ENCODE measurements at regions not wholly inside any gene's neighbourhood (a gene's known extent, or its start where the extent isn't known, plus 50 kb on each side); places are given as distances from the start of the nearest gene placed in this dataset.
A peak's percentile ranks its signal among the peaks of the same experiment; 100 is the strongest.
"Not testable (repeated sequence)": the region's sequence is repeated elsewhere in the genome, so short reads cannot be mapped to it uniquely, and the experiment has no call there.

GRCh38 chr18:39225373-39225772 lies 1659.8 kb upstream of the CELF4 start:
- no peak for DNase-seq (ENCODE audit: low spot score)

GRCh38 chr18:39223283-39223682 lies 1657.7 kb upstream of the CELF4 start:
- DNase-seq (ENCODE audit: low spot score), result no peak

- DNase-seq (ENCODE audit: low spot score), result no peak
These were observed 1650.3 kb upstream of the CELF4 start for GRCh38 chr18:39215920-39216319.

GRCh38 chr18:39211461-39211860 lies 1645.9 kb upstream of the CELF4 start:
- no peak for DNase-seq (ENCODE audit: low spot score)

GRCh38 chr18:39209173-39209572 lies 1643.6 kb upstream of the CELF4 start:
- no peak for DNase-seq (ENCODE audit: low spot score)

GRCh38 chr18:39208729-39209128 lies 1643.1 kb upstream of the CELF4 start:
- DNase-seq (ENCODE audit: low spot score), result no peak

GRCh38 chr18:39208190-39208589 lies 1642.6 kb upstream of the CELF4 start:
- DNase-seq (ENCODE audit: low spot score), result no peak

GRCh38 chr18:39206398-39207103 lies 1641.0 kb upstream of the CELF4 start:
- not testable (repeated sequence) for DNase-seq (ENCODE audit: low spot score)

GRCh38 chr18:39205565-39206195 lies 1640.1 kb upstream of the CELF4 start:
- DNase-seq (ENCODE audit: low spot score), result no peak

- no peak for DNase-seq (ENCODE audit: low spot score)
These were observed 1634.6 kb upstream of the CELF4 start for GRCh38 chr18:39200153-39200552.

- no peak for DNase-seq (ENCODE audit: low spot score)
These were observed 1633.7 kb upstream of the CELF4 start for GRCh38 chr18:39199231-39199855.

GRCh38 chr18:39198376-39198775 lies 1632.8 kb upstream of the CELF4 start:
- peak; percentile 2 for DNase-seq (ENCODE audit: low spot score)

- DNase-seq (ENCODE audit: low spot score), result no peak
These were observed 1626.3 kb upstream of the CELF4 start for GRCh38 chr18:39191931-39192330.

- no peak for DNase-seq (ENCODE audit: low spot score)
These were observed 1625.5 kb upstream of the CELF4 start for GRCh38 chr18:39191058-39191457.

GRCh38 chr18:39190508-39190907 lies 1624.9 kb upstream of the CELF4 start:
- no peak for DNase-seq (ENCODE audit: low spot score)

GRCh38 chr18:39188278-39188677 lies 1622.7 kb upstream of the CELF4 start:
- no peak for DNase-seq (ENCODE audit: low spot score)

GRCh38 chr18:39186008-39186407 lies 1620.4 kb upstream of the CELF4 start:
- DNase-seq (ENCODE audit: low spot score), result no peak

GRCh38 chr18:39184176-39184575 lies 1618.6 kb upstream of the CELF4 start:
- DNase-seq (ENCODE audit: low spot score), result no peak

- DNase-seq (ENCODE audit: low spot score), result no peak
These were observed 1612.6 kb upstream of the CELF4 start for GRCh38 chr18:39178166-39178565.

GRCh38 chr18:39172695-39173421 lies 1607.3 kb upstream of the CELF4 start:
- peak; percentile 92 for DNase-seq (ENCODE audit: low spot score)

- no peak for DNase-seq (ENCODE audit: low spot score)
These were observed 1603.1 kb upstream of the CELF4 start for GRCh38 chr18:39168723-39169122.

GRCh38 chr18:39167990-39168389 lies 1602.4 kb upstream of the CELF4 start:
- no peak for DNase-seq (ENCODE audit: low spot score)

GRCh38 chr18:39166776-39167175 lies 1601.2 kb upstream of the CELF4 start:
- no peak for DNase-seq (ENCODE audit: low spot score)
